ENCODE measurements at regions not wholly inside any gene's neighbourhood (a gene's known extent, or its start where the extent isn't known, plus 50 kb on each side); places are given as distances from the start of the nearest gene placed in this dataset.

DNA sequence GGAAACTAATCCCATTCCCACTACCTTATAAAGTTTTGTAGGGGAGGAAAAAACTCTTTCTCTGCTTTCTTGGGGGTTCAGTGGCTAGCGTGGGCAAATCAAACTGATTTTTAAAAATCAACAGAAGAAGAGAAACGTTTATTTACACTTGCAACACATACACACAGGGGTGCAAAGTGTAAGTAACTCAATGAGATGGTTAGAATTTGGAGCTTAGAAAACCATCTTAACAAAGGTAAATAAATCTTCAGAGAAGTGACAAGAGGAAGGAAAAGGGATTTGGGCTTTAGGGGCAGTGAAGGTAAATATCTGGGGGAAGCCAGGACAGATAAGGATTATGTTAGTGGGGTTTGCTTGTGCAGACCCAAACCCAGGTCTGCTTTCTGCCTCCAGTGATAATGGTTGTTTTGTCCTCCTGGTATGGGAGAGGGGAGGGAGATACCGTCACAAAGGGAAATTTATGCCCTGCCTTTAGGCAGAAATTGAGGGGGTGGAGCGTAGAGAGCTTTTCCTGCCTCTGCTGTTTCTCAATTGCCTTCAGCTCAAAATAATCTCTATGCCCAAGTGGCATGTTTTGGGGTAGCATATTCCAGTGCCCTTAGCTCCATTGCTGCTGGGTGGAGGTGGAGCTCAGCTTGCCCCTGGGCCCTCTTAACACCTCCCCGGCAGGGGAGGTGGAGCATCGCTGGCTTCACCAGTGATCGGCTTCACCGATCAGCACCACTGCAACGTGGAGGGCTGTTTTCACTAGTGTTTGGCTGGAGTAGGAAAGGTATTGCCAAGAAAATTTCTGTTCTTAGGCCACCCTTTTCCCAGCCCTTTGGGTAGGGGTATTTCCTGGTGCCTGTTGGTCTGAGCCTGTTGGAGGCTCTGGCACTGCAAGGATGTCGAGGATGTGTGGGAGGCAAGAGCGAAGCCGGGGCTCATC lies 92.2 kb downstream of the TEX51 start:
- no peak overlapping the region for H3K27ac Mint-ChIP-seq
- peaks cover 43% of the 10 kb centered on the region for H3K27me3 Mint-ChIP-seq
- no peaks in the 10 kb centered on the region for H3K9me3 ChIP-seq (ENCODE audit: control insufficient read depth in 1 of 2, insufficient read depth in 1 of 2, low read length in 2 of 2)
- TF ChIP-seq, protein P1, sequence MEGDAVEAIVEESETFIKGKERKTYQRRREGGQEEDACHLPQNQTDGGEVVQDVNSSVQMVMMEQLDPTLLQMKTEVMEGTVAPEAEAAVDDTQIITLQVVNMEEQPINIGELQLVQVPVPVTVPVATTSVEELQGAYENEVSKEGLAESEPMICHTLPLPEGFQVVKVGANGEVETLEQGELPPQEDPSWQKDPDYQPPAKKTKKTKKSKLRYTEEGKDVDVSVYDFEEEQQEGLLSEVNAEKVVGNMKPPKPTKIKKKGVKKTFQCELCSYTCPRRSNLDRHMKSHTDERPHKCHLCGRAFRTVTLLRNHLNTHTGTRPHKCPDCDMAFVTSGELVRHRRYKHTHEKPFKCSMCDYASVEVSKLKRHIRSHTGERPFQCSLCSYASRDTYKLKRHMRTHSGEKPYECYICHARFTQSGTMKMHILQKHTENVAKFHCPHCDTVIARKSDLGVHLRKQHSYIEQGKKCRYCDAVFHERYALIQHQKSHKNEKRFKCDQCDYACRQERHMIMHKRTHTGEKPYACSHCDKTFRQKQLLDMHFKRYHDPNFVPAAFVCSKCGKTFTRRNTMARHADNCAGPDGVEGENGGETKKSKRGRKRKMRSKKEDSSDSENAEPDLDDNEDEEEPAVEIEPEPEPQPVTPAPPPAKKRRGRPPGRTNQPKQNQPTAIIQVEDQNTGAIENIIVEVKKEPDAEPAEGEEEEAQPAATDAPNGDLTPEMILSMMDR (IDR thresholded peaks at IDR 0.05) = no peak
- H3K4me1 ChIP-seq (ENCODE audit: insufficient read depth, low read length) = no peaks in the 10 kb centered on the region
- H3K36me3 ChIP-seq (ENCODE audit: insufficient read depth, low read length) = no peaks in the 10 kb centered on the region
- no peak for DNase-seq
- ChIA-PET POLR2A (no interaction called here), CTCF (no interaction called here)
- peaks cover 12 to 17% of the 10 kb centered on the region in 2 experiments for H3K27me3 ChIP-seq (ENCODE audit: control insufficient read depth in 1 of 2, insufficient read depth in 2 of 2, low read length in 2 of 2)
- H3K9me3 Mint-ChIP-seq = no peaks in the 10 kb centered on the region
- intact Hi-C loops (cut with DNase I, micrococcal nuclease) = no loop called here
- H3K4me1 Mint-ChIP-seq (ENCODE audit: low read depth) = no peaks in the 10 kb centered on the region
- no peaks in the 10 kb centered on the region for H3K36me3 Mint-ChIP-seq (ENCODE audit: low read depth)
- no peak overlapping the region for H3K4me3 ChIP-seq (ENCODE audit: low read length)
- H3K4me3 Mint-ChIP-seq = no peak overlapping the region
- no peak overlapping the region for H3K27ac ChIP-seq (ENCODE audit: low read depth in 1 of 2, low read length in 2 of 2)
- ATAC-seq (ENCODE audit: poor library complexity) = no peak

DNA sequence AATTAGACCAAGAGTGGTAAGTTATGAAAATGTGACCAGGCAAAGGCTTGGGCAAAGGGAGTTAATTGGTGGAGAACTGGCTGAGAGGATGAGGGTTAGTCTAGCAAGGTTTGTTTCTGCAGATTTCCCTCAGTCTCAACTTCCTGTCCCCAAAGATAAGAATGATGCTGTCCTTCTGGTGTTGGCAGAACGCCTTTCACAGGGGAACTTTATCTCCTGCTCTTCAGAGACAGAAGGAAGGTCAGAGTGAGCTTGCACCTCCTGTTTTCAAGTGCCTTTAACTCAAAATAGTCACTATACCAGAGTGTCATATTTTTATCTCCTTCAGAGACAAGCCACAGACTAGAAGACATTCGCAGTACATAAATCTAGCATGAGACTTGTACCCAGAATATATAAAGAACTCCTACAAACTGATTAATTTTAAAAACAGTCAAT lies 95.7 kb downstream of the TEX51 start:
- no peaks in the 10 kb centered on the region for H3K9me3 Mint-ChIP-seq
- POLR2A ChIA-PET = no interaction called here
- Histone ChIP-seq H3K27ac (ENCODE audit: low read depth in 1 of 2, low read length in 2 of 2) (no peak overlapping the region), H3K27me3 (ENCODE audit: control insufficient read depth in 1 of 2, insufficient read depth in 2 of 2, low read length in 2 of 2) (peaks cover 9 to 17% of the 10 kb centered on the region in 2 experiments), H3K4me3 (ENCODE audit: low read length) (no peak overlapping the region), H3K9me3 (ENCODE audit: control insufficient read depth in 1 of 2, insufficient read depth in 1 of 2, low read length in 2 of 2) (no peaks in the 10 kb centered on the region), H3K36me3 (ENCODE audit: insufficient read depth, low read length) (no peaks in the 10 kb centered on the region), H3K4me1 (ENCODE audit: insufficient read depth, low read length) (no peaks in the 10 kb centered on the region)
- intact Hi-C loops (cut with DNase I, micrococcal nuclease) = no loop called here
- peaks cover 17% of the 10 kb centered on the region for H3K27me3 Mint-ChIP-seq
- no peaks in the 10 kb centered on the region for H3K36me3 Mint-ChIP-seq (ENCODE audit: low read depth)
- CTCF ChIA-PET = no interaction called here
- H3K27ac Mint-ChIP-seq = no peak overlapping the region
- DNase-seq (no peak), ATAC-seq (ENCODE audit: poor library complexity) (no peak)
- no peaks in the 10 kb centered on the region for H3K4me1 Mint-ChIP-seq (ENCODE audit: low read depth)
- H3K4me3 Mint-ChIP-seq = no peak overlapping the region
- TF ChIP-seq, protein P1 (IDR thresholded peaks at IDR 0.05) = no peak

GRCh38 chr2:126995621-126996377 lies 97.1 kb downstream of the TEX51 start:
- CTCF ChIA-PET = no interaction called here
- H3K36me3 Mint-ChIP-seq (ENCODE audit: low read depth) = no peaks in the 10 kb centered on the region

More at GRCh38 chr2:126995621-126996377, 97.1 kb downstream of the TEX51 start:
- no peaks in the 10 kb centered on the region for H3K9me3 ChIP-seq (ENCODE audit: control insufficient read depth in 1 of 2, insufficient read depth in 1 of 2, low read length in 2 of 2)
- ATAC-seq (ENCODE audit: poor library complexity) (no peak), DNase-seq (no peak)
- H3K27ac Mint-ChIP-seq = no peak overlapping the region
- H3K27me3 ChIP-seq (ENCODE audit: control insufficient read depth in 1 of 2, insufficient read depth in 2 of 2, low read length in 2 of 2) = peaks cover 7 to 8% of the 10 kb centered on the region in 2 experiments
- H3K4me1 ChIP-seq (ENCODE audit: insufficient read depth, low read length) = no peaks in the 10 kb centered on the region
- H3K27me3 Mint-ChIP-seq = peaks cover 17% of the 10 kb centered on the region
- intact Hi-C loops (cut with DNase I, micrococcal nuclease) = no loop called here
- H3K4me3 ChIP-seq (ENCODE audit: low read length) = no peak overlapping the region
- POLR2A ChIA-PET = no interaction called here
- no peak overlapping the region for H3K27ac ChIP-seq (ENCODE audit: low read depth in 1 of 2, low read length in 2 of 2)
- H3K9me3 Mint-ChIP-seq = no peaks in the 10 kb centered on the region
- H3K4me1 Mint-ChIP-seq (ENCODE audit: low read depth) = no peaks in the 10 kb centered on the region
- no peaks in the 10 kb centered on the region for H3K36me3 ChIP-seq (ENCODE audit: insufficient read depth, low read length)
- no peak overlapping the region for H3K4me3 Mint-ChIP-seq
- TF ChIP-seq, protein P1 (IDR thresholded peaks at IDR 0.05) = no peak
